ENCODE measurements at regions not wholly inside any gene's neighbourhood (a gene's known extent, or its start where the extent isn't known, plus 50 kb on each side); places are given as distances from the start of the nearest gene placed in this dataset.

DNA sequence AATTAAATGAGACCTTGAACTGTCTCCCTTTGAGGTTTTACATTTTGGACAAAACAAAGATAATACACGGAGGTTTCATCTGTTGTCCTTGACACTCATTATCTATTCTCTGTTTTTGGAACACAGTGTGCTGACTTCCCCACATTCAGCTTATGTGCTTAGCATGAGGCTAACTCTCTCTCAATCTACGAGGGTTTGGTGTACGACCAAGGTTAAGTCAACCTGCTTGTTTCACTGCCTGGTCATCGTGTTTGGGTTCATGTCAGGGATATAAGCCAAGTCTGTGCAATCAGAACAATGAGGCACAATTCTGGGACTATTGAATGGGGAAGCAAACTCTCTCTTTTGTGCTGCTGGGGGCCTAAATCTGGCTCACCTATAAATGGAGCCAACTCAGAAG, 328.5 kb upstream of the USP25 start:
- no peak for TF ChIP-seq POLR2AphosphoS5 (IDR thresholded peaks at IDR 0.05)
- TF ChIP-seq, protein P1, sequence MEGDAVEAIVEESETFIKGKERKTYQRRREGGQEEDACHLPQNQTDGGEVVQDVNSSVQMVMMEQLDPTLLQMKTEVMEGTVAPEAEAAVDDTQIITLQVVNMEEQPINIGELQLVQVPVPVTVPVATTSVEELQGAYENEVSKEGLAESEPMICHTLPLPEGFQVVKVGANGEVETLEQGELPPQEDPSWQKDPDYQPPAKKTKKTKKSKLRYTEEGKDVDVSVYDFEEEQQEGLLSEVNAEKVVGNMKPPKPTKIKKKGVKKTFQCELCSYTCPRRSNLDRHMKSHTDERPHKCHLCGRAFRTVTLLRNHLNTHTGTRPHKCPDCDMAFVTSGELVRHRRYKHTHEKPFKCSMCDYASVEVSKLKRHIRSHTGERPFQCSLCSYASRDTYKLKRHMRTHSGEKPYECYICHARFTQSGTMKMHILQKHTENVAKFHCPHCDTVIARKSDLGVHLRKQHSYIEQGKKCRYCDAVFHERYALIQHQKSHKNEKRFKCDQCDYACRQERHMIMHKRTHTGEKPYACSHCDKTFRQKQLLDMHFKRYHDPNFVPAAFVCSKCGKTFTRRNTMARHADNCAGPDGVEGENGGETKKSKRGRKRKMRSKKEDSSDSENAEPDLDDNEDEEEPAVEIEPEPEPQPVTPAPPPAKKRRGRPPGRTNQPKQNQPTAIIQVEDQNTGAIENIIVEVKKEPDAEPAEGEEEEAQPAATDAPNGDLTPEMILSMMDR (IDR thresholded peaks at IDR 0.05) = no peak

Measured in esophagus muscularis mucosa (tissue), 3 donors.